ENCODE measurements at regions not wholly inside any gene's neighbourhood (a gene's known extent, or its start where the extent isn't known, plus 50 kb on each side); places are given as distances from the start of the nearest gene placed in this dataset.

GRCh38 chr7:13159467-13160184 is 472.2 kb downstream of the ARL4A start:
- DNase-seq = no peak

- no peak for DNase-seq
Measured at GRCh38 chr7:13161125-13161524, 473.7 kb downstream of the ARL4A start.

- no peak for DNase-seq
Measured at GRCh38 chr7:13165854-13166253, 478.4 kb downstream of the ARL4A start.

- DNase-seq = no peak
Measured at GRCh38 chr7:13166801-13167200, 479.4 kb downstream of the ARL4A start.

GRCh38 chr7:13169356-13169755 is 481.9 kb downstream of the ARL4A start:
- DNase-seq = no peak

GRCh38 chr7:13174991-13175390 is 487.6 kb downstream of the ARL4A start:
- no peak for DNase-seq

- no peak for DNase-seq
Measured at GRCh38 chr7:13179011-13179582, 491.7 kb downstream of the ARL4A start.

GRCh38 chr7:13179775-13180523 is 492.5 kb downstream of the ARL4A start:
- no peak for DNase-seq

GRCh38 chr7:13181216-13181615 is 493.8 kb downstream of the ARL4A start:
- DNase-seq = no peak

GRCh38 chr7:13185139-13185538 is 497.7 kb downstream of the ARL4A start:
- no peak for DNase-seq

GRCh38 chr7:13188236-13188805 is 500.9 kb downstream of the ARL4A start:
- no peak for DNase-seq

GRCh38 chr7:13188922-13189321 is 501.5 kb downstream of the ARL4A start:
- no peak for DNase-seq

GRCh38 chr7:13189668-13190067 is 502.2 kb downstream of the ARL4A start:
- no peak for DNase-seq

GRCh38 chr7:13197501-13197900 is 510.1 kb downstream of the ARL4A start:
- no peak for DNase-seq

GRCh38 chr7:13198036-13198435 is 510.6 kb downstream of the ARL4A start:
- DNase-seq = no peak

GRCh38 chr7:13198727-13199126 is 511.3 kb downstream of the ARL4A start:
- no peak for DNase-seq

GRCh38 chr7:13201628-13202027 is 514.2 kb downstream of the ARL4A start:
- DNase-seq = no peak

- DNase-seq = no peak
Measured at GRCh38 chr7:13217768-13218167, 530.3 kb downstream of the ARL4A start.

GRCh38 chr7:13225068-13225467 is 537.6 kb downstream of the ARL4A start:
- DNase-seq = no peak

GRCh38 chr7:13226385-13226784 is 539.0 kb downstream of the ARL4A start:
- no peak for DNase-seq

- DNase-seq = no peak
Measured at GRCh38 chr7:13231216-13231615, 543.8 kb downstream of the ARL4A start.

- DNase-seq = no peak
Measured at GRCh38 chr7:13235436-13235835, 548.0 kb downstream of the ARL4A start.

- DNase-seq = no peak
Measured at GRCh38 chr7:13236026-13236425, 548.6 kb downstream of the ARL4A start.

GRCh38 chr7:13240349-13240748 is 552.9 kb downstream of the ARL4A start:
- DNase-seq = no peak
